ENCODE measurements at regions not wholly inside any gene's neighbourhood (a gene's known extent, or its start where the extent isn't known, plus 50 kb on each side); places are given as distances from the start of the nearest gene placed in this dataset.
A peak's percentile ranks its signal among the peaks of the same experiment; 100 is the strongest.
"Not testable (repeated sequence)": the region's sequence is repeated elsewhere in the genome, so short reads cannot be mapped to it uniquely, and the experiment has no call there.

- DNase-seq (ENCODE audit: low read depth, low spot score) = no peak
- peak; percentile 11 for TF ChIP-seq CTCF (IDR thresholded peaks at IDR 0.05; ENCODE audit: low read depth, low read length)
- in situ Hi-C loops (cut with HindIII; ENCODE audit: low sequenced_read_pairs) = no loop called here
- no peak overlapping the region for H3K4me3 ChIP-seq (ENCODE audit: low read depth, low read length)
These were observed 1793.1 kb downstream of the EFNA5 start for GRCh38 chr5:105877592-105877991.

DNA sequence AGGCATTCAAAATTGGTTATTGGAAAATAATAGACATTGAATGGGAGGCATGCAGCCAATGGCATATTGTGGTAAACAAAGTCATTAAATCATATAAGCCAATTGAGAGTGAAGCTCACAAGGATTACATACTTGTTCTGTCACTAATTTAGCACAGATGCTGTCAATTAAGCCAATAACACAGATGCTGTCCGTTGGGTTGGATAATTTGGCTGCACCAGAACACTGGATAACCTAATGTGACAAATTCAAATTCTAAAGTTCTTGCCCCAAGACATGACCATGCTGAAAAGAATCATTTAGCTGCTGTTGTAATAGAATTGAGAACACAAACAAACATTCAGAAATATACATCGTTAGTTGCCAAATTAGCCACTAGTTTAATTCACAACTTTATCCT lies 1796.4 kb downstream of the EFNA5 start:
- no peak for DNase-seq (ENCODE audit: low read depth, low spot score)
- in situ Hi-C loops (cut with HindIII; ENCODE audit: low sequenced_read_pairs) = no loop called here
- no peak overlapping the region for H3K4me3 ChIP-seq (ENCODE audit: low read depth, low read length)
- no peak for TF ChIP-seq CTCF (IDR thresholded peaks at IDR 0.05; ENCODE audit: low read depth, low read length)

DNA sequence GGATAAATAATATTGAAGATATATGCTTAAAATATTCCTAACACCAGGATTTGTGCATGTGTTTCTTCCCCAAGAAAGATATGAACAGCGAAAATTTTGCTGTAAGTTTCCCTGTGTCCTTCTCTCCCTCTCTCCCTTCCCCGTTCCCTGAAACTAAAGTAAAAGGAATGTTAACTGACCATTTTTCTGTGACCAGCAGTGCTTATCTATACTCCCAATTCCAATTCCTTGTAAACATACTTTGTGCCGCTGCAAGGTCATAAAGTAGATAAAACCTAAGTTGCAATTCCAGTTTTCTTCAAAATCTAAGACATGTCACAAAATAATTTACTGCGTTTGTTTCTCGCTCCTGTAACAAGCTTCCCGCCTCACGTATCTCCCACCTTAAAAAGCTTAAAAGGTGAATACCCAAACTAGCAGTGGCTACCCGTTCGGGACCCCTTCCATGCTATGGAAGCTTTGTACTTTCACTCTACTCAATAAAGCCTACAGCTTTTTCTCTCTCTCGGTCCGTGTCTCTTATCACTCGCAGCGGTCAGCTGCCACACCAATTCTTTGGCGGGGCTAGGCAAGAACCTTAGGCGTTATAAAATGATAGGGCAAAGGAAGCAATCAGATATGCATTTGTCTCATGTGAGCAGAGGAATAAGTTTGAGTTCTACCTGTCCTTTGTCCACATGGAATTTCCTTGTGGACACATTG lies 1798.0 kb downstream of the EFNA5 start:
- DNase-seq (ENCODE audit: low read depth, low spot score) = no peak
- no peak for TF ChIP-seq CTCF (IDR thresholded peaks at IDR 0.05; ENCODE audit: low read depth, low read length)
- H3K4me3 ChIP-seq (ENCODE audit: low read depth, low read length) = no peak overlapping the region
- in situ Hi-C loops (cut with HindIII; ENCODE audit: low sequenced_read_pairs) = no loop called here

DNA sequence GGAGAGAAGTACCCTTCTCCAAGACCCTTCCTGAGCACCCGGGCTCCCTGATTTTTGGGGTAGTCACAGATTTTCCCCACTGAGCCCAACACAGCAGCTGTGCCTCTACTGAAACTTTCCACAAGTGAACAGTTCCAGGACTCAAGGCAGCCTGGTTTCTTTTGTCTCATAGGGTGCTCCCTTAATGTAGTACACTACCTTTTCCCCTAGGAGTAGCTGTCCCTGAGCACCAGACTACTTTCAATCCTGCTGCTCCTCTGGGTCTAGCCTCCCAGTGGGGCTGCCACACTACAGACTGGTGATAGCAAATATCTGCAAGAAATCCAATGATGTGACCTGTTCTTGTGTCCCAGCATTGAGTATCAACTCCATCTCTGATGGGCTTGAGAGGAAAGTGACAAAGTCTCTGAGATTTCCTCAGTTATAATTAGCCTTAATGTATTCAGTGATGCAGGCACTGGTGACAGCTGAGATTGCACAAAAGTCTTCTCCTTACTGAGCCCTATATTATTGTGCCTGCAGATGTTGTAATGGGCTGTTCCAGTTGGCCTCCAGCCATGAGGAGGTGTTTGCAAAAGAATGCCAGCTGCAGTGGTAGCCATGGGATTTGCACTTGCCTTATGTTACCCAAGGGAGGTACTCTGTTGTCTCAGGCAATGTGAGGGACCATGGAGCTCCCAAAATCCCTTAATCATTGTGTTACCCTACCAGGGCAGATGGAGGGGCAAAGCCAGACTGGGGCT lies 1802.5 kb downstream of the EFNA5 start:
- in situ Hi-C loops (cut with HindIII; ENCODE audit: low sequenced_read_pairs) = no loop called here
- H3K4me3 ChIP-seq (ENCODE audit: low read depth, low read length) = no peak overlapping the region
- TF ChIP-seq CTCF (IDR thresholded peaks at IDR 0.05; ENCODE audit: low read depth, low read length) = no peak
- DNase-seq (ENCODE audit: low read depth, low spot score) = no peak

DNA sequence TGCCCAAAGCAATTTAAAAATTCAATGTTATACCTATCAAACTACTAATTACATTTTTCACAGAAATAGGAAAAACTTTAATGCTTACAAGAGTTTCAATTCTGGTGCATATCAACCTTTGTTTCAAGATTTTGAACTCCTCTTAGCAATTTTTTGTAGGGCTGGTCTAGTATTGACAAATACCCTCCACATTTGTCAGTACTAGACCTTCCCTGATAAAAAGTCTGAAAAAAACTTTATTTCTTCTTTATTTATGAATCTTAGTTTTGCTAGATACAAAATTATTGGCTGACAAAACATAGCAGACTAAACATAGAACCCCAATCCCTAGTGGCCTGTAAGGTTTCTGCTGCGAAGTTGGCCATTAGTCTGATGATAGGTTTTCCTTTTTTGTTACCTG lies 1804.9 kb downstream of the EFNA5 start:
- no peak for DNase-seq (ENCODE audit: low read depth, low spot score)
- in situ Hi-C loops (cut with HindIII; ENCODE audit: low sequenced_read_pairs) = no loop called here
- no peak for TF ChIP-seq CTCF (IDR thresholded peaks at IDR 0.05; ENCODE audit: low read depth, low read length)
- no peak overlapping the region for H3K4me3 ChIP-seq (ENCODE audit: low read depth, low read length)

GRCh38 chr5:105859350-105859749 lies 1811.4 kb downstream of the EFNA5 start:
- H3K4me3 ChIP-seq (ENCODE audit: low read depth, low read length); in situ Hi-C loops (cut with HindIII; ENCODE audit: low sequenced_read_pairs); DNase-seq (ENCODE audit: low read depth, low spot score): not testable (repeated sequence)

- TF ChIP-seq CTCF (IDR thresholded peaks at IDR 0.05; ENCODE audit: low read depth, low read length) = no peak
- H3K4me3 ChIP-seq (ENCODE audit: low read depth, low read length) = no peak overlapping the region
- in situ Hi-C loops (cut with HindIII; ENCODE audit: low sequenced_read_pairs) = no loop called here
- peak; percentile 4 for DNase-seq (ENCODE audit: low read depth, low spot score)
These were observed 1821.0 kb downstream of the EFNA5 start for GRCh38 chr5:105849701-105850100.
